PC-9 (cell line): ENCODE measurements at regions not wholly inside any gene's neighbourhood (a gene's known extent, or its start where the extent isn't known, plus 50 kb on each side); places are given as distances from the start of the nearest gene placed in this dataset.

Source experiments
- CTCF ChIP-seq: fragments of 200-600 bp; sonication (generic); conservative IDR thresholded peaks from 2 replicates; pipeline ENCODE4 v1.6.1; 2017; ENCODE audit warnings: mixed run types, antibody characterized with exemption, mild to moderate bottlenecking, moderate library complexity
- EZH2 ChIP-seq: fragments of 200-600 bp; sonication (generic); IDR thresholded peaks from 2 replicates; pipeline ENCODE4 v1.8.0; 2017; ENCODE audit warnings: antibody characterized with exemption, low read depth

- TF ChIP-seq CTCF (no peak), EZH2 (no peak)
Observed at GRCh38 chr18:34959989-34960388, 81.2 kb upstream of the MAPRE2 start.
